ENCODE measurements at regions not wholly inside any gene's neighbourhood (a gene's known extent, or its start where the extent isn't known, plus 50 kb on each side); places are given as distances from the start of the nearest gene placed in this dataset.

- no peaks in the 10 kb centered on the region for H3K36me3 ChIP-seq
- H3K9me3 ChIP-seq = peaks cover 0 to 4% (median 0%) of the 10 kb centered on the region in 4 donors
- no peak overlapping the region for H3K27ac ChIP-seq
- H3K4me3 ChIP-seq = no peak overlapping the region
- no peaks in the 10 kb centered on the region for H3K27me3 ChIP-seq
- TF ChIP-seq CTCF (IDR thresholded peaks at IDR 0.05) (no peak), POLR2A (IDR thresholded peaks at IDR 0.05) (no peak)
- DNase-seq = no peak
- H3K4me1 ChIP-seq = no peaks in the 10 kb centered on the region
These were observed 206.7 kb downstream of the ZNF621 start for GRCh38 chr3:40731445-40731844.

GRCh38 chr3:40736943-40737342 is 212.2 kb downstream of the ZNF621 start:
- H3K4me3 ChIP-seq = no peak overlapping the region
- no peak for TF ChIP-seq POLR2A (IDR thresholded peaks at IDR 0.05)
- TF ChIP-seq CTCF (IDR thresholded peaks at IDR 0.05) = no peak
- no peak overlapping the region for H3K27ac ChIP-seq
- no peak for DNase-seq
- H3K9me3 ChIP-seq = no peaks in the 10 kb centered on the region
- no peaks in the 10 kb centered on the region for H3K27me3 ChIP-seq
- H3K36me3 ChIP-seq = no peaks in the 10 kb centered on the region
- H3K4me1 ChIP-seq = no peaks in the 10 kb centered on the region

GRCh38 chr3:40737343-40737742 is 212.6 kb downstream of the ZNF621 start:
- Histone ChIP-seq H3K9me3 (no peaks in the 10 kb centered on the region), H3K27me3 (no peaks in the 10 kb centered on the region), H3K4me3 (no peak overlapping the region), H3K36me3 (no peaks in the 10 kb centered on the region), H3K27ac (no peak overlapping the region), H3K4me1 (no peaks in the 10 kb centered on the region)
- no peak for TF ChIP-seq POLR2A (IDR thresholded peaks at IDR 0.05)
- no peak for TF ChIP-seq CTCF (IDR thresholded peaks at IDR 0.05)
- no peak for DNase-seq

GRCh38 chr3:40739971-40740370 is 215.2 kb downstream of the ZNF621 start:
- H3K4me3 ChIP-seq = no peak overlapping the region

GRCh38 chr3:40741729-40742128 is 217.0 kb downstream of the ZNF621 start:
- DNase-seq = no peak
- H3K36me3 ChIP-seq = no peaks in the 10 kb centered on the region
- no peak overlapping the region for H3K4me3 ChIP-seq
- H3K9me3 ChIP-seq = no peaks in the 10 kb centered on the region
- H3K27me3 ChIP-seq = no peaks in the 10 kb centered on the region
- H3K27ac ChIP-seq = peak overlapping the region in 1 of 4 donors; percentile 9
- no peaks in the 10 kb centered on the region for H3K4me1 ChIP-seq
- no peak for TF ChIP-seq POLR2A (IDR thresholded peaks at IDR 0.05)
- TF ChIP-seq CTCF (IDR thresholded peaks at IDR 0.05) = no peak

More at GRCh38 chr3:40739971-40740370, 215.2 kb downstream of the ZNF621 start:
- Histone ChIP-seq H3K9me3 (no peaks in the 10 kb centered on the region), H3K4me1 (no peaks in the 10 kb centered on the region), H3K27me3 (no peaks in the 10 kb centered on the region), H3K36me3 (no peaks in the 10 kb centered on the region), H3K27ac (no peak overlapping the region)
- TF ChIP-seq CTCF (IDR thresholded peaks at IDR 0.05) = no peak
- TF ChIP-seq POLR2A (IDR thresholded peaks at IDR 0.05) = no peak
- no peak for DNase-seq
